HL-60 (cell line): ENCODE measurements at regions not wholly inside any gene's neighbourhood (a gene's known extent, or its start where the extent isn't known, plus 50 kb on each side); places are given as distances from the start of the nearest gene placed in this dataset.

Experiments
- DNase-seq, 2 experiments: peaks; one replicate each; pipeline ENCODE4 v3.0.0-alpha.2; 2010 to 2020; ENCODE audit warnings: low read depth in 1 of 2, low spot score in 1 of 2
- H3K27ac ChIP-seq: fragments of 250-450 bp; sonication (Bioruptor Pico); replicated peaks from 2 replicates; pipeline ENCODE4 v1.5.1; 2020; ENCODE audit warnings: mild to moderate bottlenecking, moderate library complexity
- H3K27me3 ChIP-seq: fragments of 250-450 bp; sonication (Bioruptor Pico); 2 replicates; pipeline ENCODE4 v1.5.1; 2021; ENCODE audit warnings: mild to moderate bottlenecking, moderate library complexity; ENCODE audit not compliant: insufficient read depth, poor library complexity, severe bottlenecking
- H3K4me3 ChIP-seq: replicated peaks from 2 replicates; pipeline ENCODE4 v1.5.1; 2011; ENCODE audit warnings: mild to moderate bottlenecking, control low read depth, low read length; ENCODE audit not compliant: insufficient read depth
- GABPA ChIP-seq: IDR thresholded peaks from 2 replicates; pipeline ENCODE4 v1.6.1; 2012; ENCODE audit warnings: low read depth
- POLR2AphosphoS5 ChIP-seq: IDR thresholded peaks from 2 replicates; pipeline ENCODE4 v1.6.1; 2012; ENCODE audit warnings: low read depth
- SPI1 ChIP-seq: IDR thresholded peaks from 2 replicates; pipeline ENCODE4 v1.6.1; 2012; ENCODE audit warnings: low read depth, mild to moderate bottlenecking, borderline replicate concordance
- TF ChIP-seq, protein P1 (sequence below): IDR thresholded peaks from one replicate; pipeline ENCODE4 v1.5.1; 2011; ENCODE audit warnings: low read length, control low read depth, inconsistent platforms; ENCODE audit not compliant: insufficient read depth
- TF ChIP-seq, protein P2 (sequence below): IDR thresholded peaks from 2 replicates; pipeline ENCODE4 v1.6.1; 2012; ENCODE audit warnings: low read depth; ENCODE audit not compliant: insufficient replicate concordance

DNA sequence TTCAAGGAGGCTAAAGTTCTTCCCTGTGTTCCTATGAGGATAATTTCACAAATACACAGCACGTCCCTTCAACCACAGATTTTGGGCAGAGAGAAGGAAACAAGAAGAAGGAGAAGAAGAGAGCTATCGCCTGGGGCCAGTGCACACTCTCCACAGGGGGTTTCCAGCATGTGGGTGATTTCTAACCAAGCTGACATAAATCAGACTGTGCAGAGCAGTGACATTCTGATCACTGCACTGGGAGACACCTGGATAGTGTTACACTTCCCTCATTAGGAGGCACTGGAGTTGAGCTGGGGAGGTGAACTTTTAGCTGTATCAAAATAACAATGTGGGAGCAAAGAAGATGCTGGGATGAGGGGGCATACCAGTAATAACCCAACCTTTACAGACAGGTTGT lies 71.8 kb upstream of the CENPW start:
- no peak for DNase-seq
- Histone ChIP-seq H3K4me3 (no peak overlapping the region), H3K27me3 (no peaks in the 10 kb centered on the region), H3K27ac (no peak overlapping the region)
- no peak for TF ChIP-seq SPI1
- TF ChIP-seq, protein P1, sequence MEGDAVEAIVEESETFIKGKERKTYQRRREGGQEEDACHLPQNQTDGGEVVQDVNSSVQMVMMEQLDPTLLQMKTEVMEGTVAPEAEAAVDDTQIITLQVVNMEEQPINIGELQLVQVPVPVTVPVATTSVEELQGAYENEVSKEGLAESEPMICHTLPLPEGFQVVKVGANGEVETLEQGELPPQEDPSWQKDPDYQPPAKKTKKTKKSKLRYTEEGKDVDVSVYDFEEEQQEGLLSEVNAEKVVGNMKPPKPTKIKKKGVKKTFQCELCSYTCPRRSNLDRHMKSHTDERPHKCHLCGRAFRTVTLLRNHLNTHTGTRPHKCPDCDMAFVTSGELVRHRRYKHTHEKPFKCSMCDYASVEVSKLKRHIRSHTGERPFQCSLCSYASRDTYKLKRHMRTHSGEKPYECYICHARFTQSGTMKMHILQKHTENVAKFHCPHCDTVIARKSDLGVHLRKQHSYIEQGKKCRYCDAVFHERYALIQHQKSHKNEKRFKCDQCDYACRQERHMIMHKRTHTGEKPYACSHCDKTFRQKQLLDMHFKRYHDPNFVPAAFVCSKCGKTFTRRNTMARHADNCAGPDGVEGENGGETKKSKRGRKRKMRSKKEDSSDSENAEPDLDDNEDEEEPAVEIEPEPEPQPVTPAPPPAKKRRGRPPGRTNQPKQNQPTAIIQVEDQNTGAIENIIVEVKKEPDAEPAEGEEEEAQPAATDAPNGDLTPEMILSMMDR, result no peak
- TF ChIP-seq, protein P2, sequence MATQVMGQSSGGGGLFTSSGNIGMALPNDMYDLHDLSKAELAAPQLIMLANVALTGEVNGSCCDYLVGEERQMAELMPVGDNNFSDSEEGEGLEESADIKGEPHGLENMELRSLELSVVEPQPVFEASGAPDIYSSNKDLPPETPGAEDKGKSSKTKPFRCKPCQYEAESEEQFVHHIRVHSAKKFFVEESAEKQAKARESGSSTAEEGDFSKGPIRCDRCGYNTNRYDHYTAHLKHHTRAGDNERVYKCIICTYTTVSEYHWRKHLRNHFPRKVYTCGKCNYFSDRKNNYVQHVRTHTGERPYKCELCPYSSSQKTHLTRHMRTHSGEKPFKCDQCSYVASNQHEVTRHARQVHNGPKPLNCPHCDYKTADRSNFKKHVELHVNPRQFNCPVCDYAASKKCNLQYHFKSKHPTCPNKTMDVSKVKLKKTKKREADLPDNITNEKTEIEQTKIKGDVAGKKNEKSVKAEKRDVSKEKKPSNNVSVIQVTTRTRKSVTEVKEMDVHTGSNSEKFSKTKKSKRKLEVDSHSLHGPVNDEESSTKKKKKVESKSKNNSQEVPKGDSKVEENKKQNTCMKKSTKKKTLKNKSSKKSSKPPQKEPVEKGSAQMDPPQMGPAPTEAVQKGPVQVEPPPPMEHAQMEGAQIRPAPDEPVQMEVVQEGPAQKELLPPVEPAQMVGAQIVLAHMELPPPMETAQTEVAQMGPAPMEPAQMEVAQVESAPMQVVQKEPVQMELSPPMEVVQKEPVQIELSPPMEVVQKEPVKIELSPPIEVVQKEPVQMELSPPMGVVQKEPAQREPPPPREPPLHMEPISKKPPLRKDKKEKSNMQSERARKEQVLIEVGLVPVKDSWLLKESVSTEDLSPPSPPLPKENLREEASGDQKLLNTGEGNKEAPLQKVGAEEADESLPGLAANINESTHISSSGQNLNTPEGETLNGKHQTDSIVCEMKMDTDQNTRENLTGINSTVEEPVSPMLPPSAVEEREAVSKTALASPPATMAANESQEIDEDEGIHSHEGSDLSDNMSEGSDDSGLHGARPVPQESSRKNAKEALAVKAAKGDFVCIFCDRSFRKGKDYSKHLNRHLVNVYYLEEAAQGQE, result no peak
- no peak for TF ChIP-seq GABPA
- no peak for TF ChIP-seq POLR2AphosphoS5

DNA sequence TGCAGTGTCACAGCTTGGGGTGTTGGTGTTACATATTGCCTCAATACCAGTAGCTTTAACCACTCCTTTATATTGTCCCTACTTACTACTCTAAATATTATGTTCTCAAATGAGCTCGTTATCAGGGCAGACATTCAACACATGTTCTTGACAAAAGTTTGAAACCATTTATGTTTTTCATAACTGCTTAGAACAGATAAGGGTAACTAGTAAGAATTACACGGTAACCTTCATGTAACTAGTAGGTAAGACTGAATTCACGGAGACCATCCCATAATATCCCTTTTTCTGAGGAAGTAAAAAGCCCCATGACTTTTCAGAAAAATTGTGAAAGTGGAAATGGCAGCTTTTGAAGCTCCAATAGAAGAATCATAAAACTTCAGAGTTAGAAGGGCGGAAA lies 59.6 kb upstream of the CENPW start:
- TF ChIP-seq, protein P1, result no peak
- TF ChIP-seq, protein P2, result no peak
- TF ChIP-seq POLR2AphosphoS5 (no peak), SPI1 (no peak), GABPA (no peak)
- Histone ChIP-seq H3K4me3 (no peak overlapping the region), H3K27me3 (no peaks in the 10 kb centered on the region), H3K27ac (no peak overlapping the region)
- no peak for DNase-seq

DNA sequence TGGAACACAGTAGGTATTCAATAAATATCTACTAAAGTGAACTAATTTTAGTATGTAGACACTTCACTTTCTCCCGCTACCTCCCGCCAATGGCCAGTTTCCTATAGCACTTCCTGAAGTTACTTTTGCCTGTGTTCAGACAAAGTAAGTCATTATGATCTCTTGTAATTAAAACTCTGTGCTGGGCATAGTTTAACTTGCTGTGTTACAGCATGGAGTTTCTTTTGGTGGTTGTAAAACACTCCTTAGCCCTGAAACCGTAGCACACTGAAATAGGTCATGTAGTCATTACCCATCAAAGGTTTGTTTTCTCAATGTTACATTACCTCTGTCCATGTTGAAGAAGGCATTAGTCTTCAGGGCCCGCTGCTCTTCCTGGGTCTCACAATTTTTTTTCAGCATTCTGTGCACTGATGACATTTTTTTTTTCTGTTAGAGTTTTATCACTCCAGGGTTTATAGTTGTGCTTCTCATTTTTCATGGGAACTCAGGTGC lies 54.0 kb upstream of the CENPW start:
- Histone ChIP-seq H3K4me3 (no peak overlapping the region), H3K27me3 (no peaks in the 10 kb centered on the region), H3K27ac (no peak overlapping the region)
- TF ChIP-seq SPI1, result no peak
- no peak for TF ChIP-seq GABPA
- TF ChIP-seq POLR2AphosphoS5, result no peak
- TF ChIP-seq, protein P2, result no peak
- TF ChIP-seq, protein P1, result no peak
- no peak for DNase-seq
